SU-DHL-6 (cell line): ENCODE measurements at regions not wholly inside any gene's neighbourhood (a gene's known extent, or its start where the extent isn't known, plus 50 kb on each side); places are given as distances from the start of the nearest gene placed in this dataset.

Source experiments
- H2AFZ ChIP-seq: fragments of 200-600 bp; sonication (generic); 2 replicates; pipeline ENCODE4 v1.6.1; 2014; ENCODE audit warnings: low read depth, mild to moderate bottlenecking, moderate library complexity, mixed read lengths, antibody characterized with exemption, low read length; ENCODE audit not compliant: severe bottlenecking
- H3F3A ChIP-seq: fragments of 200-600 bp; shearing (Covaris generic); 2 replicates; pipeline ENCODE4 v1.6.0; 2016; ENCODE audit warnings: antibody characterized with exemption, mild to moderate bottlenecking; ENCODE audit not compliant: insufficient read depth
- H3K27ac ChIP-seq: fragments of 200-600 bp; sonication (generic); 2 replicates; pipeline ENCODE4 v1.5.1; 2016; ENCODE audit warnings: low read depth, mild to moderate bottlenecking, low read length, moderate library complexity, mixed read lengths
- H3K27me3 ChIP-seq: fragments of 200-600 bp; sonication (generic), shearing (Covaris generic); 2 replicates; pipeline ENCODE4 v1.6.0; 2014; ENCODE audit warnings: mild to moderate bottlenecking, low read length
- H3K36me3 ChIP-seq: fragments of 200-600 bp; sonication (generic); 2 replicates; pipeline ENCODE4 v1.6.1; 2014; ENCODE audit warnings: mild to moderate bottlenecking, low read length, mixed read lengths
- H3K4me2 ChIP-seq: fragments of 300-600, 200-600 bp; shearing (Covaris generic), sonication (generic); 2 replicates; pipeline ENCODE4 v1.6.0; 2014; ENCODE audit warnings: low read length, low read depth, mild to moderate bottlenecking; ENCODE audit not compliant: poor library complexity, severe bottlenecking
- H3K4me3 ChIP-seq: fragments of 200-600 bp; sonication (generic); 2 replicates; pipeline ENCODE4 v1.5.1; 2014; ENCODE audit warnings: antibody characterized with exemption, low read length, mild to moderate bottlenecking, mixed read lengths; ENCODE audit not compliant: insufficient read depth, poor library complexity, severe bottlenecking
- H3K79me2 ChIP-seq: fragments of 200-600 bp; sonication (generic); 2 replicates; pipeline ENCODE4 v1.6.1; 2014; ENCODE audit warnings: mild to moderate bottlenecking, low read length, moderate library complexity; ENCODE audit not compliant: insufficient read depth
- H3K9ac ChIP-seq: fragments of 200-600 bp; sonication (generic); 2 replicates; pipeline ENCODE4 v1.7.0; 2014; ENCODE audit warnings: mild to moderate bottlenecking, low read length
- H3K9me2 ChIP-seq: fragments of 200-600 bp; sonication (generic); replicated peaks from 2 replicates; pipeline ENCODE4 v1.6.1; 2014; ENCODE audit warnings: low read length; ENCODE audit not compliant: insufficient read depth
- H3K9me3 ChIP-seq: fragments of 200-600 bp; sonication (generic); 2 replicates; pipeline ENCODE4 v1.6.1; 2014; ENCODE audit warnings: low read length, mixed read lengths; ENCODE audit not compliant: insufficient read depth
- H4K20me1 ChIP-seq: fragments of 200-600 bp; sonication (generic); 2 replicates; pipeline ENCODE4 v1.6.1; 2014; ENCODE audit warnings: low read depth, mild to moderate bottlenecking, antibody characterized with exemption, low read length, moderate library complexity, mixed read lengths
- EZH2phosphoT487 ChIP-seq: fragments of 200-600 bp; sonication (generic), shearing (Covaris generic); conservative IDR thresholded peaks from 2 replicates; pipeline ENCODE4 v1.6.1; 2018; ENCODE audit warnings: mild to moderate bottlenecking, antibody characterized with exemption, low read length, moderate library complexity, mixed read lengths
- TF ChIP-seq, protein P1 (sequence below): fragments of 200-600 bp; sonication (generic); IDR thresholded peaks from one replicate; pipeline ENCODE4 v1.5.1; 2017; ENCODE audit warnings: antibody characterized with exemption, mild to moderate bottlenecking, low read length, moderate library complexity; ENCODE audit not compliant: insufficient read depth, poor library complexity, severe bottlenecking

DNA sequence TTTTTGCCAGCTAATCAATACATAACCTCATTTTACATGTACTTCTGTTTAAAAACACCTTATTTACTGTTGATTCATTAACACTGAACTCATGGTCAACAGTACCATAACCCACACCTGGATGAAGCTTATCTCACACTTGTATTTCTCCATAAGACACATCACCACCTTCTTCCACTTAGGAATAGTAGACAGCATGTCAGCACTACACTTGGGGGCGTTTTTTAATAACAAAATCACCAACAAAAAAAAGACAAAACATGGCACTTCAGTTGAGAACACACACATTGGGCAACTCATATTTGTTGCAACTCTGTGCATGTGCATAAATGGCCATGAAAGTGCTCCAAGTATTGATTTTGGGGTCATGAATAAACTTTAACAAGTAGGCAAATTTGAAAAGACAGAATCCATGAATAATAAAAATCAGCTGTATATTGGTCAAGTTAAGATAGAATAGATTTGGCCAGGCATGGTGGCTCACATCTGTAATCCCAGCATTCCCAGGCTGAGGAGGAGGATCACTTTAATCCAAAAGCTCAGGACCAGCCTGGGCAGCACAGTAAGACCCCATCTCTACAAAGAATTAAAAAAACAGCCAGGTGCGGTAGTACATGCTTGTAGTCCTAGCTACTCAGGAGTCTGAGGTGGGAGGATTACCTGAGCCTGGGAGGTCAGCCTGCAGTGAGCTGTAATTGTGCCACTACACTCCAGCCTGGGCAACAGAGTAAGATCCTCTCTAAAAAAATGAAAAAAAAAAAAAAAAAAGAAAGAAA is 84.4 kb upstream of the SRD5A2 start:
- Histone ChIP-seq H3K9me3 (no peaks in the 10 kb centered on the region), H3K27ac (no peak overlapping the region), H2AFZ (no peak overlapping the region), H3K9ac (no peak overlapping the region), H3K79me2 (no peaks in the 10 kb centered on the region), H3K4me3 (no peak overlapping the region), H3K9me2 (no peaks in the 10 kb centered on the region), H4K20me1 (no peaks in the 10 kb centered on the region), H3K4me2 (no peak overlapping the region), H3K27me3 (no peaks in the 10 kb centered on the region), H3K36me3 (no peaks in the 10 kb centered on the region), H3F3A (no peaks in the 10 kb centered on the region)
- TF ChIP-seq, protein P1, sequence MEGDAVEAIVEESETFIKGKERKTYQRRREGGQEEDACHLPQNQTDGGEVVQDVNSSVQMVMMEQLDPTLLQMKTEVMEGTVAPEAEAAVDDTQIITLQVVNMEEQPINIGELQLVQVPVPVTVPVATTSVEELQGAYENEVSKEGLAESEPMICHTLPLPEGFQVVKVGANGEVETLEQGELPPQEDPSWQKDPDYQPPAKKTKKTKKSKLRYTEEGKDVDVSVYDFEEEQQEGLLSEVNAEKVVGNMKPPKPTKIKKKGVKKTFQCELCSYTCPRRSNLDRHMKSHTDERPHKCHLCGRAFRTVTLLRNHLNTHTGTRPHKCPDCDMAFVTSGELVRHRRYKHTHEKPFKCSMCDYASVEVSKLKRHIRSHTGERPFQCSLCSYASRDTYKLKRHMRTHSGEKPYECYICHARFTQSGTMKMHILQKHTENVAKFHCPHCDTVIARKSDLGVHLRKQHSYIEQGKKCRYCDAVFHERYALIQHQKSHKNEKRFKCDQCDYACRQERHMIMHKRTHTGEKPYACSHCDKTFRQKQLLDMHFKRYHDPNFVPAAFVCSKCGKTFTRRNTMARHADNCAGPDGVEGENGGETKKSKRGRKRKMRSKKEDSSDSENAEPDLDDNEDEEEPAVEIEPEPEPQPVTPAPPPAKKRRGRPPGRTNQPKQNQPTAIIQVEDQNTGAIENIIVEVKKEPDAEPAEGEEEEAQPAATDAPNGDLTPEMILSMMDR: no peak

DNA sequence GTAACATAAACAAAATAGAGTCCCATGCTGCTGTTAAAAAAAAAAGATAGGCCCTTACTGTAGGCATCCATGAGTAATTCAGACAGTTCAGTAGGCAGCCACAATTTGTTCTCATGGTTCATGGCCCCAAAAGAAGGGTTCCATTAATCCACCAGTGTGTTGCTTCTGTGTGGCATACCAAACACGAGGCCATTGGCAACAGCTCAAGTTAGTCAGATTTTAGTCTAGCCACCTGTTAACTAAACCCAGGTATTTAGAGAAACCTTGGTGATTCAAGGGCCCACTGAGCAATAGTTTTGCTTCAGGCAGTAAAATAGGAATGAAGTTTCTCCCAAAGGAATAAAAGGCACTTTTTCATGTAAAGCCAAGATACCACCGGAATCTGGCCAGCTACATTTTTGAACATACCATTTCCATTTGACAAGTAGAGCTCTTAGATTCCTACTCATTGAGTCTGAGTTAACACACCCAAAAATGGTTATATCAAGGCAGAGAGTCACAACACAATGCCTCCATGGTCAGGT is 80.1 kb upstream of the SRD5A2 start:
- Histone ChIP-seq H3F3A (no peaks in the 10 kb centered on the region), H3K79me2 (no peaks in the 10 kb centered on the region), H2AFZ (no peak overlapping the region), H3K9me3 (no peaks in the 10 kb centered on the region), H3K27ac (no peak overlapping the region), H4K20me1 (no peaks in the 10 kb centered on the region), H3K4me2 (no peak overlapping the region), H3K27me3 (no peaks in the 10 kb centered on the region), H3K36me3 (no peaks in the 10 kb centered on the region), H3K4me3 (no peak overlapping the region), H3K9me2 (no peaks in the 10 kb centered on the region), H3K9ac (no peak overlapping the region)
- TF ChIP-seq EZH2phosphoT487: no peak
- TF ChIP-seq, protein P1: no peak

DNA sequence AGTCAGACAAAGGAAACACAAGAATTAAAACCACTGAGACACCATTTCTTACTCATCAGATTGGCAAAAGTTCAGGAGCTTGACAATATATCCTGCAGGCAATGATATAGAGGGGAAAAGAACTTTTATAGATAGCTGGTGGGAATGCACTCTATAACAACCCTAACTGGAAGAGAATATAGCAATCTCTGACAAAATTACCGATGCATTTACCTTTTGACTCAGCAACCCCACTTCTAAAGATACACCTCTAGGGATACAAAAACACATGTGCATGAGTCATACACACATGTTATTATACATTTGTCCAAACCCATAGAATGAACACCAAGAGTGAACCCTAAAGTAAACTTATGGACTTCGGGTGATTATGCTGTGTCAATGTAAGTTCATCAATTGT is 79.4 kb upstream of the SRD5A2 start:
- Histone ChIP-seq H3K27ac (no peak overlapping the region), H3K36me3 (no peaks in the 10 kb centered on the region), H3K9me3 (no peaks in the 10 kb centered on the region), H3K9me2 (no peaks in the 10 kb centered on the region), H3K4me2 (no peak overlapping the region), H3K27me3 (no peaks in the 10 kb centered on the region), H2AFZ (no peak overlapping the region), H3K4me3 (no peak overlapping the region), H3K79me2 (no peaks in the 10 kb centered on the region), H3F3A (no peaks in the 10 kb centered on the region), H3K9ac (no peak overlapping the region), H4K20me1 (no peaks in the 10 kb centered on the region)
- TF ChIP-seq EZH2phosphoT487: no peak
- TF ChIP-seq, protein P1: no peak
